Trophoblast cell (in vitro differentiated cells and primary cell): ENCODE measurements at regions not wholly inside any gene's neighbourhood (a gene's known extent, or its start where the extent isn't known, plus 50 kb on each side); places are given as distances from the start of the nearest gene placed in this dataset.

Experiments
- DNase-seq, 2 donors: peaks; one replicate each; pipeline ENCODE4 v3.0.0-alpha.2; 2016
- H2AFZ ChIP-seq: 2 replicates; pipeline ENCODE4 v1.6.1; 2013; ENCODE audit warnings: low read length, moderate library complexity, mild to moderate bottlenecking; ENCODE audit not compliant: insufficient read depth, poor library complexity
- H2AK5ac ChIP-seq: 2 replicates; pipeline ENCODE4 v1.6.1; 2013; ENCODE audit warnings: mild to moderate bottlenecking, low read length
- H2BK120ac ChIP-seq: 2 replicates; pipeline ENCODE4 v1.6.1; 2013; ENCODE audit warnings: low read length, mild to moderate bottlenecking, moderate library complexity; ENCODE audit not compliant: insufficient read depth, poor library complexity
- H2BK12ac ChIP-seq: 2 replicates; pipeline ENCODE4 v1.6.1; 2013; ENCODE audit warnings: mild to moderate bottlenecking, low read length, moderate library complexity
- H2BK5ac ChIP-seq: 2 replicates; pipeline ENCODE4 v1.6.1; 2013; ENCODE audit warnings: low read length, low read depth, moderate library complexity, mild to moderate bottlenecking; ENCODE audit not compliant: poor library complexity
- H3K14ac ChIP-seq: 2 replicates; pipeline ENCODE4 v1.6.1; 2013; ENCODE audit warnings: mild to moderate bottlenecking, low read length
- H3K18ac ChIP-seq: 2 replicates; pipeline ENCODE4 v1.6.1; 2013; ENCODE audit warnings: mild to moderate bottlenecking, low read length
- H3K23ac ChIP-seq: 2 replicates; pipeline ENCODE4 v1.6.1; 2013; ENCODE audit warnings: low read length
- H3K27ac ChIP-seq: 2 replicates; pipeline ENCODE4 v1.5.1; 2013; ENCODE audit warnings: low read depth, mild to moderate bottlenecking, inconsistent platforms, low read length, moderate library complexity
- H3K27me3 ChIP-seq: 2 replicates; pipeline ENCODE4 v1.6.1; 2013; ENCODE audit warnings: inconsistent platforms, mild to moderate bottlenecking, low read length, moderate library complexity; ENCODE audit not compliant: insufficient read depth
- H3K36me3 ChIP-seq, 2 experiments: 1 replicate in 1 of 2; 2 replicates in 1 of 2; pipeline ENCODE4 v1.6.1; 2013; ENCODE audit warnings: low read length in 2 of 2, mild to moderate bottlenecking in 2 of 2, moderate library complexity in 1 of 2; ENCODE audit not compliant: insufficient read depth in 2 of 2, control insufficient read depth in 1 of 2
- H3K4ac ChIP-seq: 2 replicates; pipeline ENCODE4 v1.6.1; 2013; ENCODE audit warnings: low read depth, mild to moderate bottlenecking, low read length, moderate library complexity
- H3K4me1 ChIP-seq, 2 experiments: 1 replicate in 1 of 2; 2 replicates in 1 of 2; pipeline ENCODE4 v1.6.1; 2013; ENCODE audit warnings: low read length in 2 of 2, mild to moderate bottlenecking in 2 of 2, moderate library complexity in 1 of 2; ENCODE audit not compliant: insufficient read depth in 2 of 2, control insufficient read depth in 1 of 2
- H3K4me2 ChIP-seq: 2 replicates; pipeline ENCODE4 v1.6.1; 2013; ENCODE audit warnings: inconsistent platforms, mild to moderate bottlenecking, low read length, moderate library complexity
- H3K4me3 ChIP-seq: 2 replicates; pipeline ENCODE4 v1.5.1; 2013; ENCODE audit warnings: mild to moderate bottlenecking, low read depth, low read length, inconsistent platforms
- H3K79me1 ChIP-seq: one replicate; pipeline ENCODE4 v1.6.1; 2013; ENCODE audit warnings: low read length
- H3K79me2 ChIP-seq: 2 replicates; pipeline ENCODE4 v1.6.1; 2013; ENCODE audit warnings: low read length, mild to moderate bottlenecking; ENCODE audit not compliant: control insufficient read depth, insufficient read depth, poor library complexity
- H3K9ac ChIP-seq: 2 replicates; pipeline ENCODE4 v1.6.1; 2013; ENCODE audit warnings: mild to moderate bottlenecking, low read length
- H3K9me3 ChIP-seq: 2 replicates; pipeline ENCODE4 v1.6.1; 2013; ENCODE audit warnings: low read depth, mild to moderate bottlenecking, control low read depth, inconsistent platforms, low read length; ENCODE audit not compliant: insufficient read depth
- H4K12ac ChIP-seq: 2 replicates; pipeline ENCODE4 v1.6.1; 2013; ENCODE audit warnings: low read depth, mild to moderate bottlenecking, low read length, moderate library complexity
- H4K8ac ChIP-seq: 2 replicates; pipeline ENCODE4 v1.6.1; 2013; ENCODE audit warnings: low read depth, mild to moderate bottlenecking, low read length, moderate library complexity
- H4K91ac ChIP-seq: one replicate; pipeline ENCODE4 v1.6.1; 2013; ENCODE audit warnings: low read depth, mild to moderate bottlenecking, low read length, moderate library complexity
- WGBS: extraction: QIAGEN DNeasy Blood & Tissue Kit; methylation state at CpG from one replicate; pipeline ENCODE4 v1.1.7; 2013; ENCODE audit warnings: missing lambda C conversion rate; ENCODE audit not compliant: insufficient read length, insufficient coverage; ENCODE audit errors: extremely low coverage; 5-methylcytosine and 5-hydroxymethylcytosine counted together

DNA sequence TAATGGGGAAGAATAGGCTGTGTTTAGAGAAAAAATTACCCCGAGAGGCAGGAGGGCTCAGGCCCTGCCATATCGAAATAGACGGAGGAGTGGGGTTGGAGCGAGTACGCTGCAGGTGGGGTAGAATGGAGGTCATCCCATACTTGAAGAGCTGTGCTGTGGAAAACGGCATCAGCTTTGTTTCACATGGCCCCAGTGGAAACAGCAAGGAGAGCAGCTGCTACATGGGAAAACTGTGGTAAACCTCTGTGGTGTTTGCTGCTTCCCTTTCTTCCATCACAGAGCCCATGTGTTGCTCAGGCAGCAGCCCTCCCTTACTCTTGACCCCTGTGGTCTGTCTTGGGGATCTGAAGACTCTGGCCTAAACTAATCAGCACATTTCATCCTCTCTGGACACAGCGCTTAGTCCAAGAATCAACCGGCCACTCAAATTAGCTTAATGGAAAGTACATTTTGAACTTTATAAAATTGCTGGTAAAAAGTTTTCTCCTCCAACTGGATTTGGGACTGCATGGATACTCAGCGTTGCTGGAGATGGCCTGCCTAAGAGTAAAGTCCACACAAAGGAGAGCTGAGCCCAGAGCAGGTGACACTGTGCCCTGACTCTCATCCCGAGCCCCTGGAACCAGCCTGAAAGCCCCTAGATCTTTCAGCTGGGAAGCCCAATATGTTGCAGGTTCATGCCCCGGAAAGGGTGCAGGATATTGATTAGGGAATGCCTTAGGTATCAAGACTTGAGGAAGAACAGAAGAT lies 127.1 kb upstream of the GADD45A start:
- no peak overlapping the region for H2AFZ ChIP-seq

DNA sequence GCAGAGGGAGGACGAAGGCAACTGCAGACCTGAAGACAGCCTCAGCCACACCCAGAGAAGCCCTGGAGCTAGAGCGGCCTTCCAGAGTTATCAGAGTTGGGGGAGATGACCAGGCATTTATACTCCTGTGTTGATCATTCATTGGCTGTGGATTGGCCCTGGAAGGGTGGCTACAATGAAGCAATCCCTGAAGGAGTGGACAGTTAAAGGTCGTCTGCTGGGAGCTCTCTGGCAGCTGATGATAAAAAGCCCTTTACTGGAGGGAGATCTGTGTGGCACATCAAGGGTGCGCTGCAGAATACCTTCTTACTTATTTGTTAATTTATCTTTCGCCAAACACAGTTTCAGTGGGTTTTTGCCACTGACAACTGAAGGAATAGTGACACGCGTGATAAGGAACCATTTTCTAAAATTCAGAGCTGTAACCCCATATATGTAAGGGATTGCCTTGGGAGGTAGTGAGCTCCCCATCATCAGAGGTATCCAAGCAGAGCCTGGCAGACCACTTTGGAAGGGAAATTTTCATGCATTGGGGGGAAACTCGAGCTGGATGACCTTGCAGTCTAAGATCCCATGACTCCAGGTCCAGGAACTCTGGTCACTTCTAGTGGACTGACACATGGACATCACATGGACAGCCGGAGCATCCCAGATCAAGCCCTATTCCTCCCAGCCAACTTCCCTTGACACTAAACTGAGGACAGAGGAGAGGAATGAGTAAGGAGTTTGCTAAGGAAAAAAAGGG lies 126.4 kb upstream of the GADD45A start:
- DNase-seq = no peak
- Histone ChIP-seq H3K4me3 (no peak overlapping the region), H2AK5ac (no peak overlapping the region), H2AFZ (no peak overlapping the region), H3K79me1 (no peaks in the 10 kb centered on the region), H3K4ac (no peak overlapping the region), H3K4me2 (no peak overlapping the region), H2BK12ac (no peak overlapping the region), H3K23ac (no peak overlapping the region), H3K79me2 (no peaks in the 10 kb centered on the region), H3K18ac (no peak overlapping the region), H3K9me3 (no peaks in the 10 kb centered on the region), H4K12ac (no peak overlapping the region), H2BK120ac (no peak overlapping the region), H4K91ac (no peak overlapping the region), H3K9ac (no peak overlapping the region), H4K8ac (no peak overlapping the region), H3K36me3 (no peaks in the 10 kb centered on the region), H3K27ac (no peak overlapping the region), H2BK5ac (no peak overlapping the region), H3K14ac (no peak overlapping the region), H3K4me1 (peaks cover 7 to 8% of the 10 kb centered on the region in 2 experiments), H3K27me3 (no peaks in the 10 kb centered on the region)
- no CpG with 5 or more reads among the region's 9 CpGs for WGBS

More for the DNA sequence above, 127.1 kb upstream of the GADD45A start:
- Histone ChIP-seq H3K79me2 (no peaks in the 10 kb centered on the region), H3K9ac (no peak overlapping the region), H3K79me1 (no peaks in the 10 kb centered on the region), H2BK12ac (peak overlapping the region; percentile 16), H3K14ac (no peak overlapping the region), H3K36me3 (no peaks in the 10 kb centered on the region), H3K4me3 (no peak overlapping the region), H2BK5ac (no peak overlapping the region), H3K23ac (no peak overlapping the region), H3K18ac (no peak overlapping the region), H4K91ac (no peak overlapping the region), H3K27me3 (no peaks in the 10 kb centered on the region), H2AK5ac (no peak overlapping the region), H2BK120ac (no peak overlapping the region), H3K4me1 (peaks cover 7 to 8% of the 10 kb centered on the region in 2 experiments), H4K8ac (no peak overlapping the region), H4K12ac (no peak overlapping the region), H3K4ac (no peak overlapping the region), H3K4me2 (no peak overlapping the region), H3K27ac (no peak overlapping the region), H3K9me3 (no peaks in the 10 kb centered on the region)
- no peak for DNase-seq
- WGBS = no CpG with 5 or more reads among the region's 11 CpGs

DNA sequence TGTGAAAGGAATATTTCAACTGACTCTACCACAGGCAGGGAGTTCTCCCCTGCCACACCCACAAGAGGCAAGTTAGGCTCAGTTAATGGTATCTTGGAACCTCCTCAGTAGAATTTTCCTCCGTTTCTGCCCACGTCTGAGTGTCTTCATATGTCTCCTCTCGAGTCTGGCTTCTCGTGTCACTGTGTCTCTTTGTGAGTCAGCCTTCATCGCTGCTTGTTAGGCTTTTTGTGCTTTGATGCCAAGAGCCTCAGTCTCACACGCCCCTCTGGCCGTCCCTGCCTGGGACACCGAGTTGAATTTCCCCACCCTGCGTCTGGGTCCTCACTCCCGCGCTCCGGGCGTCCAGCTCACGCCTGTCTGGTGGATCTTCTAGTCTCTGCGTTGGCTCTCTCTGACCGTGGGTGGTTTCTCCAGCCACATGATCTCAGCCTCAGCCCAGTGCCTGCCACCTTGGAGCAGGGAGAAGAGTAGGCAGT lies 125.7 kb upstream of the GADD45A start:
- Histone ChIP-seq H3K79me1 (no peaks in the 10 kb centered on the region), H4K91ac (no peak overlapping the region), H3K23ac (no peak overlapping the region), H3K27ac (no peak overlapping the region), H3K27me3 (no peaks in the 10 kb centered on the region), H3K79me2 (no peaks in the 10 kb centered on the region), H3K9ac (no peak overlapping the region), H2BK5ac (no peak overlapping the region), H3K4me1 (peaks cover 7 to 8% of the 10 kb centered on the region in 2 experiments), H4K8ac (no peak overlapping the region), H3K14ac (no peak overlapping the region), H4K12ac (no peak overlapping the region), H2BK12ac (peak overlapping the region; percentile 56), H3K18ac (no peak overlapping the region), H3K4me2 (no peak overlapping the region), H2AFZ (peak overlapping the region; percentile 35), H3K4me3 (no peak overlapping the region), H2AK5ac (no peak overlapping the region), H3K36me3 (no peaks in the 10 kb centered on the region), H3K4ac (no peak overlapping the region), H2BK120ac (no peak overlapping the region), H3K9me3 (no peaks in the 10 kb centered on the region)
- DNase-seq = peak in 1 of 2 donors; percentile 36
- no CpG with 5 or more reads among the region's 16 CpGs for whole genome bisulfite sequencing

DNA sequence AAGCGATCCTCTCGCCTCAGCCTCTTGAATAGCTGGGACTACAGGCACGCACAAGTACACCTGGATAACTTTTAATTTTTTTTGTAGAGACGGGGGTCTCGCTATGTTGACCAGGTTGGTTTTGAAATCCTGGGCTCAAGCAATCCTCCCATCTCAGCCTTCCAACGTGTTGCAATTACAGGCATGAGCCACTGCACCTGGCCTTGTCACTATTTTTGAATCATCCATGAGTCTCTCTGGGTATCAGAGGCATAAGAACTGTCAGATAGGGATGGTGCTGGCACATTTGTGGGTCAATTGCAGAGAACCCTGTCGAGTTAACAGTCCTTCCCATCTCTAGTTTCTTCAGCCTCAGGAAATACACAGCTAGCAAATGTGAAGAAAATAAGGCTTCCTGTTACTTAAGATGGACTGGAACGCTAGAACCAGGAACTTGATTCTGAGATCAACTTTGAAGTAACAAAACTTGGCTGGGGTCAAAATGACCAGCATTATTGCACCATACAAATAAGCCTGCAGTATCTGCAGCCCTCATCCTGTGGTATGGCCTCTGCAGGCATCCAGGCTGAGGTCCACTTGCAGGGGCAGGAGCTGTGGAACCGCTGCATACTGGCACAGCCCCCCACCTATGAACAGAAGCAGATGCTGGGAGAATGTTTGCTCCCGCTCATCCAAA lies 124.3 kb upstream of the GADD45A start:
- Histone ChIP-seq H3K4me3 (no peak overlapping the region), H4K12ac (no peak overlapping the region), H3K4me1 (peaks cover 2 to 3% of the 10 kb centered on the region in 2 experiments), H4K8ac (no peak overlapping the region), H3K9me3 (no peaks in the 10 kb centered on the region), H3K4me2 (no peak overlapping the region), H3K4ac (no peak overlapping the region), H2BK120ac (no peak overlapping the region), H3K27me3 (no peaks in the 10 kb centered on the region), H3K18ac (no peak overlapping the region), H3K23ac (no peak overlapping the region), H3K79me1 (no peaks in the 10 kb centered on the region), H2BK5ac (no peak overlapping the region), H3K36me3 (no peaks in the 10 kb centered on the region), H3K14ac (peak overlapping the region; percentile 35), H2AFZ (no peak overlapping the region), H3K9ac (no peak overlapping the region), H4K91ac (no peak overlapping the region), H3K79me2 (no peaks in the 10 kb centered on the region), H2BK12ac (no peak overlapping the region), H2AK5ac (no peak overlapping the region), H3K27ac (no peak overlapping the region)
- peak in 1 of 2 donors; percentile 60 for DNase-seq
- no CpG with 5 or more reads among the region's 10 CpGs for WGBS
